Body of pancreas (tissue), 4 donors: ENCODE measurements at regions not wholly inside any gene's neighbourhood (a gene's known extent, or its start where the extent isn't known, plus 50 kb on each side); places are given as distances from the start of the nearest gene placed in this dataset.

Experiments used
- ATAC-seq: fragments of 150-250 bp; one replicate; pipeline ENCODE4 v1.9.1; 2016
- DNase-seq, 4 donors: peaks; one replicate each; pipeline ENCODE4 v3.0.0-alpha.2; 2019
- H3K27ac ChIP-seq, 4 donors: fragments of 200-600 bp; sonication (generic); 1 replicate in 3 of 4; 2 replicates in 1 of 4; pipeline versions ENCODE4 v1.5.1 to v1.6.1; 2016 to 2019; ENCODE audit warnings: mild to moderate bottlenecking in 1 of 4, mixed read lengths in 1 of 4, moderate library complexity in 1 of 4
- H3K27me3 ChIP-seq, 2 donors: fragments of 200-600 bp; sonication (generic); one replicate each; pipeline ENCODE4 v1.6.0; 2016; ENCODE audit warnings: mild to moderate bottlenecking in 1 of 2
- H3K36me3 ChIP-seq, 2 donors: fragments of 200-600 bp; sonication (generic); replicated peaks in 1 of 2; 2 replicates each; pipeline ENCODE4 v1.5.1; 2016; ENCODE audit warnings: low read depth in 2 of 2; ENCODE audit not compliant: insufficient read depth in 1 of 2
- H3K4me1 ChIP-seq: fragments of 200-600 bp; sonication (generic); one replicate; pipeline ENCODE4 v1.6.0; 2016
- H3K4me3 ChIP-seq, 2 donors: fragments of 200-600 bp; sonication (generic); 1 replicate in 1 of 2; 2 replicates in 1 of 2; pipeline ENCODE4 v1.5.1; 2016 to 2019
- H3K9me3 ChIP-seq, 3 donors: fragments of 200-600 bp; sonication (generic); 1 replicate in 2 of 3; 2 replicates in 1 of 3; pipeline ENCODE4 v1.5.1; 2016
- CTCF ChIP-seq, 7 experiments: fragments of 450-650 bp in 4 of 7; fragments of 200-600 bp in 3 of 7; sonication (generic) in 3 of 7; IDR thresholded peaks; one replicate each; pipeline ENCODE4 v1.5.1; 2016 to 2019; ENCODE audit warnings: antibody characterized with exemption in 7 of 7
- POLR2A ChIP-seq, 3 donors: fragments of 450-650 bp; IDR thresholded peaks; one replicate each; pipeline ENCODE4 v1.6.1; 2016; ENCODE audit warnings: antibody characterized with exemption in 3 of 3, mild to moderate bottlenecking in 2 of 3
- WGBS, 2 donors: methylation state at CpG; one replicate each; pipeline ENCODE4 v1.1.5; 2017; 5-methylcytosine and 5-hydroxymethylcytosine counted together
- intact Hi-C: fragments of 100-400 bp; cut with DNase I; formaldehyde crosslinking; loops from one replicate; pipeline ENCODE4 v1.15.1; 2023

GRCh38 chr15:67977414-67978089 is 76.6 kb upstream of the PIAS1 start:
- Histone ChIP-seq H3K27me3 (no peaks in the 10 kb centered on the region), H3K4me1 (peaks cover 3% of the 10 kb centered on the region), H3K9me3 (peaks cover 0 to 6% (median 0%) of the 10 kb centered on the region in 3 donors), H3K36me3 (no peaks in the 10 kb centered on the region), H3K4me3 (no peak overlapping the region), H3K27ac (no peak overlapping the region)
- WGBS, 2 donors, result 90 to 95% methylated on average over 3 of the region's 3 CpGs
- ATAC-seq (no peak), DNase-seq (no peak)
- TF ChIP-seq POLR2A (IDR thresholded peaks at IDR 0.05) (no peak), CTCF (IDR thresholded peaks at IDR 0.05) (no peak)
- intact Hi-C loops, result no loop called here

GRCh38 chr15:67979281-67979680 is 74.8 kb upstream of the PIAS1 start:
- Histone ChIP-seq H3K4me1 (no peaks in the 10 kb centered on the region), H3K27ac (no peak overlapping the region), H3K9me3 (peaks cover 0 to 6% (median 0%) of the 10 kb centered on the region in 3 donors), H3K36me3 (no peaks in the 10 kb centered on the region), H3K27me3 (no peaks in the 10 kb centered on the region), H3K4me3 (no peak overlapping the region)
- TF ChIP-seq CTCF (IDR thresholded peaks at IDR 0.05) (no peak), POLR2A (IDR thresholded peaks at IDR 0.05) (no peak)
- intact Hi-C loops, result no loop called here
- no peak for ATAC-seq
- DNase-seq, result no peak

GRCh38 chr15:67980171-67980570 is 73.9 kb upstream of the PIAS1 start:
- H3K36me3 ChIP-seq, result no peaks in the 10 kb centered on the region
- peaks cover 0 to 6% (median 0%) of the 10 kb centered on the region in 3 donors for H3K9me3 ChIP-seq
- H3K27me3 ChIP-seq, result no peaks in the 10 kb centered on the region
- intact Hi-C loops, result no loop called here
- H3K4me3 ChIP-seq, result no peak overlapping the region
- H3K27ac ChIP-seq, result no peak overlapping the region
- H3K4me1 ChIP-seq, result no peaks in the 10 kb centered on the region
- 83 to 84% methylated on average over 2 of the region's 2 CpGs for WGBS, 2 donors
- ATAC-seq, result no peak
- DNase-seq, result no peak
- no peak for TF ChIP-seq CTCF (IDR thresholded peaks at IDR 0.05)

DNA sequence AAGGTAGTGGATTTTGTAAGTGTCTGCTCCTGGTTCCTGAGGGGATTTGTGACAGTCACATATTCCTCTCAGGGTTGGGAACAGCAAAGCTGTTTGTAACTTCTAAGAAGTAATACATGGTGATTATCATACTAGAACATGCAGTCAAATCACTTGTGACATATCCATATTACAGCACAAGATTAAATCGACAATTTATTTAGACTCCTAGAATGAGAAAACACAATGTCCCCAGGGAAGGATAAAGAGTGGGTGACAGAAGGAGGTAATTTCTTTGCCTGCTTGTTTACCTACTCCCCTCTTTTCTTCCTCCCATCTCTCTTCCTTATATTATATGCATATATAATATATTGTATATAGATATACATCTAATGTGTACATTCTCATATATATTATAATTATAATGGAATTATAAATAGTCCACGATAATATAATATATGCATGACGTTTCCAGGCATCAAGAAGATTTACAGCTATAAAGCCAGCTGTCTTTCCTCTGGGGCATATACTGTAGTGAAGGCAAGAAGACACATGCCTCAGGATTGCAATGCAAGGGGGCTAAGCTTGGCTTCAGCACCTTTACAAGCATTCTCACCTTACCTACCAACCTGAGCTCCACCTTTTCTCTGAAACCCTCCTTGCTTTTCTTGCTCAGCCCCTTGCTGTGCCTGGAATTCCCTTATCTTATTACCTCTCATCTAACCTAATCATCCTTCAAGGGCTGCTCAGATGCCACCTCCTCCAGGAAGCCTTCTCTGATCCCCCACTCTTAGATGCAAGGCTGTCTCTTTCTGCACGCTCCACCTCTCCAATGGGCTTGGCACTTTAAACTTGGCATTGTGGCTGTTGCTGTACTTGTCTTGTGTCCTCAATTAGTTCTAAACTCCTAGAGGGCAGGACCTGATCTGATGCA is 73.1 kb upstream of the PIAS1 start:
- no peak overlapping the region for H3K27ac ChIP-seq
- 77 to 85% methylated on average over 4 of the region's 4 CpGs for WGBS, 2 donors
- H3K4me1 ChIP-seq, result no peaks in the 10 kb centered on the region
- ATAC-seq (no peak), DNase-seq (no peak)
- peaks cover 0 to 6% (median 0%) of the 10 kb centered on the region in 3 donors for H3K9me3 ChIP-seq
- H3K27me3 ChIP-seq, result no peaks in the 10 kb centered on the region
- H3K4me3 ChIP-seq, result no peak overlapping the region
- TF ChIP-seq CTCF (IDR thresholded peaks at IDR 0.05) (no peak), POLR2A (IDR thresholded peaks at IDR 0.05) (no peak)
- no peaks in the 10 kb centered on the region for H3K36me3 ChIP-seq
- intact Hi-C loops, result no loop called here
